HG02588 (cell line): ENCODE measurements at regions not wholly inside any gene's neighbourhood (a gene's known extent, or its start where the extent isn't known, plus 50 kb on each side); places are given as distances from the start of the nearest gene placed in this dataset.

Source experiments
- ATAC-seq: cut with Tn5 transposase; IDR thresholded peaks from one replicate; pipeline ENCODE4 v1.9.1; 2021; ENCODE audit warnings: mild to moderate bottlenecking, moderate library complexity; ENCODE audit not compliant: unreplicated experiment

- no peak for ATAC-seq
These were observed 94.5 kb upstream of the NFIA start for GRCh38 chr1:60987904-60988303.

- ATAC-seq = no peak
These were observed 98.1 kb upstream of the NFIA start for GRCh38 chr1:60984062-60984799.

GRCh38 chr1:60983701-60984061 lies 98.7 kb upstream of the NFIA start:
- ATAC-seq = no peak

GRCh38 chr1:60982539-60982938 lies 99.8 kb upstream of the NFIA start:
- ATAC-seq = no peak

GRCh38 chr1:60981357-60981756 lies 101.0 kb upstream of the NFIA start:
- no peak for ATAC-seq

- ATAC-seq = peak; percentile 76
These were observed 103.7 kb upstream of the NFIA start for GRCh38 chr1:60978421-60979357.

GRCh38 chr1:60977661-60978060 lies 104.7 kb upstream of the NFIA start:
- ATAC-seq = no peak

- ATAC-seq = no peak
These were observed 107.6 kb upstream of the NFIA start for GRCh38 chr1:60974524-60975372.

GRCh38 chr1:60973668-60974067 lies 108.7 kb upstream of the NFIA start:
- no peak for ATAC-seq

- no peak for ATAC-seq
These were observed 109.5 kb upstream of the NFIA start for GRCh38 chr1:60972841-60973364.

GRCh38 chr1:60971330-60971729 lies 111.0 kb upstream of the NFIA start:
- no peak for ATAC-seq

- ATAC-seq = no peak
These were observed 112.3 kb upstream of the NFIA start for GRCh38 chr1:60969971-60970509.

- ATAC-seq = no peak
These were observed 117.0 kb upstream of the NFIA start for GRCh38 chr1:60965280-60965854.

- no peak for ATAC-seq
These were observed 119.0 kb upstream of the NFIA start for GRCh38 chr1:60963167-60963940.

- no peak for ATAC-seq
These were observed 121.4 kb upstream of the NFIA start for GRCh38 chr1:60960891-60961461.

- no peak for ATAC-seq
These were observed 122.7 kb upstream of the NFIA start for GRCh38 chr1:60959701-60960100.

- ATAC-seq = no peak
These were observed 124.4 kb upstream of the NFIA start for GRCh38 chr1:60958001-60958400.

GRCh38 chr1:60956520-60956919 lies 125.8 kb upstream of the NFIA start:
- no peak for ATAC-seq

GRCh38 chr1:60952612-60953111 lies 129.7 kb upstream of the NFIA start:
- no peak for ATAC-seq
